8988T (cell line): ENCODE measurements at regions not wholly inside any gene's neighbourhood (a gene's known extent, or its start where the extent isn't known, plus 50 kb on each side); places are given as distances from the start of the nearest gene placed in this dataset.

Experiments used
- DNase-seq: peaks from one replicate; pipeline ENCODE4 v3.0.0; 2011

GRCh38 chr14:80378084-80378690 lies 166.9 kb upstream of the DIO2 start:
- no peak for DNase-seq

- DNase-seq: no peak
Measured at GRCh38 chr14:80364816-80365215, 153.5 kb upstream of the DIO2 start.

GRCh38 chr14:80364274-80364673 lies 153.0 kb upstream of the DIO2 start:
- DNase-seq: no peak

- DNase-seq: no peak
Measured at GRCh38 chr14:80358112-80358511, 146.8 kb upstream of the DIO2 start.

- no peak for DNase-seq
Measured at GRCh38 chr14:80356413-80356812, 145.1 kb upstream of the DIO2 start.

- DNase-seq: no peak
Measured at GRCh38 chr14:80354860-80355581, 143.7 kb upstream of the DIO2 start.

GRCh38 chr14:80352471-80352870 lies 141.2 kb upstream of the DIO2 start:
- no peak for DNase-seq

GRCh38 chr14:80350707-80351106 lies 139.4 kb upstream of the DIO2 start:
- DNase-seq: no peak

- DNase-seq: no peak
Measured at GRCh38 chr14:80346395-80346794, 135.1 kb upstream of the DIO2 start.

- DNase-seq: no peak
Measured at GRCh38 chr14:80344208-80344607, 132.9 kb upstream of the DIO2 start.

GRCh38 chr14:80336608-80337106 lies 125.4 kb upstream of the DIO2 start:
- no peak for DNase-seq

GRCh38 chr14:80325688-80326087 lies 114.4 kb upstream of the DIO2 start:
- DNase-seq: no peak

- no peak for DNase-seq
Measured at GRCh38 chr14:80325112-80325511, 113.8 kb upstream of the DIO2 start.

- DNase-seq: no peak
Measured at GRCh38 chr14:80324649-80325048, 113.3 kb upstream of the DIO2 start.

GRCh38 chr14:80323038-80323665 lies 111.8 kb upstream of the DIO2 start:
- no peak for DNase-seq

- no peak for DNase-seq
Measured at GRCh38 chr14:80316441-80316840, 105.1 kb upstream of the DIO2 start.

- no peak for DNase-seq
Measured at GRCh38 chr14:80315681-80316080, 104.4 kb upstream of the DIO2 start.

GRCh38 chr14:80313806-80314205 lies 102.5 kb upstream of the DIO2 start:
- no peak for DNase-seq

- DNase-seq: no peak
Measured at GRCh38 chr14:80310938-80311750, 99.8 kb upstream of the DIO2 start.

GRCh38 chr14:80304125-80304766 lies 92.9 kb upstream of the DIO2 start:
- DNase-seq: no peak

GRCh38 chr14:80300351-80300750 lies 89.0 kb upstream of the DIO2 start:
- DNase-seq: no peak

- DNase-seq: no peak
Measured at GRCh38 chr14:80298491-80299017, 87.2 kb upstream of the DIO2 start.

- DNase-seq: no peak
Measured at GRCh38 chr14:80291101-80291500, 79.8 kb upstream of the DIO2 start.
